Uterus (tissue), 3 donors: ENCODE measurements at regions not wholly inside any gene's neighbourhood (a gene's known extent, or its start where the extent isn't known, plus 50 kb on each side); places are given as distances from the start of the nearest gene placed in this dataset.

Experiments used
- DNase-seq, 2 donors: peaks; one replicate each; pipeline ENCODE4 v3.0.0-alpha.2; 2019 to 2020
- H3K27ac ChIP-seq, 2 donors: fragments of 200-600 bp; sonication (generic); 1 replicate in 1 of 2; 2 replicates in 1 of 2; pipeline ENCODE4 v1.5.1; 2016 to 2018
- H3K27me3 ChIP-seq, 2 donors: fragments of 200-600 bp; sonication (generic); one replicate each; pipeline ENCODE4 v1.5.1; 2018 to 2019; ENCODE audit warnings: control low read depth in 1 of 2
- H3K36me3 ChIP-seq, 2 donors: fragments of 200-600 bp; sonication (generic); one replicate each; pipeline ENCODE4 v1.5.1; 2019; ENCODE audit warnings: control low read depth in 1 of 2
- H3K4me1 ChIP-seq, 2 donors: fragments of 200-600 bp; sonication (generic); one replicate each; pipeline ENCODE4 v1.5.1; 2018 to 2019; ENCODE audit warnings: control low read depth in 1 of 2
- H3K4me3 ChIP-seq, 2 donors: fragments of 200-600 bp; sonication (generic); 1 replicate in 1 of 2; 2 replicates in 1 of 2; pipeline ENCODE4 v1.5.1; 2018 to 2019; ENCODE audit warnings: mild to moderate bottlenecking in 1 of 2
- H3K9me3 ChIP-seq, 2 donors: fragments of 200-600 bp; sonication (generic); one replicate each; pipeline ENCODE4 v1.5.1; 2019; ENCODE audit warnings: control low read depth in 1 of 2
- POLR2A ChIP-seq, 2 donors: fragments of 450-650 bp; IDR thresholded peaks; one replicate each; pipeline ENCODE4 v1.6.1; 2016; ENCODE audit warnings: antibody characterized with exemption in 2 of 2, mild to moderate bottlenecking in 1 of 2, moderate library complexity in 1 of 2
- intact Hi-C: fragments of 100-400 bp; cut with DNase I; formaldehyde crosslinking; loops from one replicate; pipeline ENCODE4 v1.15.1; 2023; ENCODE audit warnings: low total_unique reads
- TF ChIP-seq, protein P1 (sequence below), 4 experiments: fragments of 200-600 bp in 2 of 4; fragments of 450-650 bp in 2 of 4; sonication (generic) in 2 of 4; IDR thresholded peaks; one replicate each; pipeline ENCODE4 v1.5.1; 2016 to 2019; ENCODE audit warnings: antibody characterized with exemption in 4 of 4, mild to moderate bottlenecking in 2 of 4, moderate library complexity in 1 of 4
- donor health status: DM: yes; HTN: yes; CAD: no.

DNA sequence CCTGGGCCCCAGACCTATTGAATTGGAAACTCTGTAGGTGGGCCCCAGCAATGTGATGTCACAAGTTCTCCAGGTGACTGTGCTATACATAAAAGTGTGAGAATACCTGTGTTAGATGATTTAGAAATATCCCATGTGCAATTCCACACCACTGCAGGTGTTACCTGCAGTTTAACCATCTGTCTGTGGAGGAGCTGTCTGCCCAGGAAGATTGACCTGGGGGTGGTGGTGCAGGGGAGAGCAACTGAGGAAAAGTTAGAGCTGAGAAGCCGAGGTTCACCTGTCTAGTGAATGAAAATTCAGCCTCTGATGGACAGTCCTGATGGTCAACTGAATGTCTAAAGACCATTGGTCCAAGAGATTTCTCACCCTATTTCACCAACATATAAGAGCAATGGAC is 132.2 kb upstream of the SLC24A5 start:
- TF ChIP-seq POLR2A (IDR thresholded peaks at IDR 0.05), result no peak
- TF ChIP-seq, protein P1, sequence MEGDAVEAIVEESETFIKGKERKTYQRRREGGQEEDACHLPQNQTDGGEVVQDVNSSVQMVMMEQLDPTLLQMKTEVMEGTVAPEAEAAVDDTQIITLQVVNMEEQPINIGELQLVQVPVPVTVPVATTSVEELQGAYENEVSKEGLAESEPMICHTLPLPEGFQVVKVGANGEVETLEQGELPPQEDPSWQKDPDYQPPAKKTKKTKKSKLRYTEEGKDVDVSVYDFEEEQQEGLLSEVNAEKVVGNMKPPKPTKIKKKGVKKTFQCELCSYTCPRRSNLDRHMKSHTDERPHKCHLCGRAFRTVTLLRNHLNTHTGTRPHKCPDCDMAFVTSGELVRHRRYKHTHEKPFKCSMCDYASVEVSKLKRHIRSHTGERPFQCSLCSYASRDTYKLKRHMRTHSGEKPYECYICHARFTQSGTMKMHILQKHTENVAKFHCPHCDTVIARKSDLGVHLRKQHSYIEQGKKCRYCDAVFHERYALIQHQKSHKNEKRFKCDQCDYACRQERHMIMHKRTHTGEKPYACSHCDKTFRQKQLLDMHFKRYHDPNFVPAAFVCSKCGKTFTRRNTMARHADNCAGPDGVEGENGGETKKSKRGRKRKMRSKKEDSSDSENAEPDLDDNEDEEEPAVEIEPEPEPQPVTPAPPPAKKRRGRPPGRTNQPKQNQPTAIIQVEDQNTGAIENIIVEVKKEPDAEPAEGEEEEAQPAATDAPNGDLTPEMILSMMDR (IDR thresholded peaks at IDR 0.05), result no peak
- no peaks in the 10 kb centered on the region for H3K27me3 ChIP-seq
- no peak for DNase-seq
- intact Hi-C loops, result no loop called here
- no peak overlapping the region for H3K4me3 ChIP-seq
- H3K36me3 ChIP-seq, result no peaks in the 10 kb centered on the region
- no peaks in the 10 kb centered on the region for H3K4me1 ChIP-seq
- H3K9me3 ChIP-seq, result no peaks in the 10 kb centered on the region
- no peak overlapping the region for H3K27ac ChIP-seq

DNA sequence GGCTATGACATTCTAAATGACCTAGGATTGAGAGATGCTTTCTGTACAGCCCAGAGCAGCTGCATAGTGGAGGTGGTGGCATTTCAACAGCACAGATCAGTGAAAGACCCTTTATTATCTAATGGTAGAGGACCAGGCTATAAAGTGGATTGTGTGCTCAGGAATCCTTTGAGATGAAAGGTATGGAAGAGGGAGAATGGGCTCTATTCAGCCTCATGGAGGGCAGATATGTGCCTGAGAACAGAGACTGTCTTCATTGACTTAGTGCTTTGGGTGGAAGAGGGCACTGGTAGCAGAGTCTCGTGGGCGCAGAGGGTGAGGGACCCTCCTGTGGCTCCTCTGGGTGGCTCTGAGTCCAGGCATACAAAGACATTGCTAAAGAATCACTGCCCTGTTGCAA is 130.0 kb upstream of the SLC24A5 start:
- Histone ChIP-seq H3K36me3 (no peaks in the 10 kb centered on the region), H3K9me3 (no peaks in the 10 kb centered on the region), H3K4me1 (no peaks in the 10 kb centered on the region), H3K27ac (no peak overlapping the region), H3K27me3 (no peaks in the 10 kb centered on the region), H3K4me3 (no peak overlapping the region)
- no peak for TF ChIP-seq POLR2A (IDR thresholded peaks at IDR 0.05)
- TF ChIP-seq, protein P1 (IDR thresholded peaks at IDR 0.05), result no peak
- intact Hi-C loops, result no loop called here
- no peak for DNase-seq

DNA sequence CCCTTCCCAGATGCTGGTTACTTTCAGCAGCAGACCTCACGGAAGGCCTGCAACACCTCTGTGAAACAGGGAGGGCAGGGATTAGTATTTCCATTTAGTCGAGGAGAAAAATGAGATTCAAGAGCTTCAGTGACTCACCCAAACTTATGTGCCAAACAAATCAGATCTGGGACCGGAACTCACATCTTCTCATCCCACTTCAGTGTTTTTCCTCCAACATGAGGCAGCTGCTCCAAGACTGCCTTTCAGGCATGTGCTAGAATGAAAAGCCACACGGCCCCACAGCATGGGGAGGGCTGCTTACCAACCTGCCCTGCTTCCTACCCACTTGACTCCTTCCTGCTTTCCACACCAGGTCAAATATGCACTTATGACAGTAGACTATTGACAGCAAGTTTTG is 129.4 kb upstream of the SLC24A5 start:
- no peaks in the 10 kb centered on the region for H3K4me1 ChIP-seq
- H3K27ac ChIP-seq, result no peak overlapping the region
- H3K27me3 ChIP-seq, result no peaks in the 10 kb centered on the region
- no peak for DNase-seq
- H3K9me3 ChIP-seq, result no peaks in the 10 kb centered on the region
- H3K4me3 ChIP-seq, result no peak overlapping the region
- H3K36me3 ChIP-seq, result no peaks in the 10 kb centered on the region
- TF ChIP-seq, protein P1 (IDR thresholded peaks at IDR 0.05), result no peak
- no peak for TF ChIP-seq POLR2A (IDR thresholded peaks at IDR 0.05)
- intact Hi-C loops, result no loop called here

DNA sequence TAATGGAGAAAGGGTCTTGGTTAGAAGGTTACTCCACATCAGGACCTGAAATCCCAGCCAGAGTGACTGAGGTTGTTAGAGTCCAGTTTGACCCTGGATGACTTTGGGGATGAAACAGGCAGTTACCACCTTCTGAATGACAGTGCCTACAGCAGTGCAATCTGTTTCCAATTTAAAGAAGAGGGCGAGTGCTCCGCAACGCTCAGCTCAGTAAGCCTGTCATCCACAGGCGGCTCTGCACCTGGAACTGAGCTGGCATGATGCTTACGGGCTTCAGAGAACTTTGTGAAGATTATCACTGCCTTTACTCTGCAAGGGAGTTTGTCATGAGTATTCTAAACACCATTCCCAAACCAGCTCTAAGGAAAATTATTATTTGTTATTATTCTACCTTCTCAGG is 127.7 kb upstream of the SLC24A5 start:
- Histone ChIP-seq H3K9me3 (no peaks in the 10 kb centered on the region), H3K36me3 (no peaks in the 10 kb centered on the region), H3K27ac (no peak overlapping the region), H3K27me3 (no peaks in the 10 kb centered on the region), H3K4me3 (no peak overlapping the region), H3K4me1 (no peaks in the 10 kb centered on the region)
- intact Hi-C loops, result no loop called here
- TF ChIP-seq, protein P1 (IDR thresholded peaks at IDR 0.05), result no peak
- no peak for TF ChIP-seq POLR2A (IDR thresholded peaks at IDR 0.05)
- DNase-seq, result no peak

DNA sequence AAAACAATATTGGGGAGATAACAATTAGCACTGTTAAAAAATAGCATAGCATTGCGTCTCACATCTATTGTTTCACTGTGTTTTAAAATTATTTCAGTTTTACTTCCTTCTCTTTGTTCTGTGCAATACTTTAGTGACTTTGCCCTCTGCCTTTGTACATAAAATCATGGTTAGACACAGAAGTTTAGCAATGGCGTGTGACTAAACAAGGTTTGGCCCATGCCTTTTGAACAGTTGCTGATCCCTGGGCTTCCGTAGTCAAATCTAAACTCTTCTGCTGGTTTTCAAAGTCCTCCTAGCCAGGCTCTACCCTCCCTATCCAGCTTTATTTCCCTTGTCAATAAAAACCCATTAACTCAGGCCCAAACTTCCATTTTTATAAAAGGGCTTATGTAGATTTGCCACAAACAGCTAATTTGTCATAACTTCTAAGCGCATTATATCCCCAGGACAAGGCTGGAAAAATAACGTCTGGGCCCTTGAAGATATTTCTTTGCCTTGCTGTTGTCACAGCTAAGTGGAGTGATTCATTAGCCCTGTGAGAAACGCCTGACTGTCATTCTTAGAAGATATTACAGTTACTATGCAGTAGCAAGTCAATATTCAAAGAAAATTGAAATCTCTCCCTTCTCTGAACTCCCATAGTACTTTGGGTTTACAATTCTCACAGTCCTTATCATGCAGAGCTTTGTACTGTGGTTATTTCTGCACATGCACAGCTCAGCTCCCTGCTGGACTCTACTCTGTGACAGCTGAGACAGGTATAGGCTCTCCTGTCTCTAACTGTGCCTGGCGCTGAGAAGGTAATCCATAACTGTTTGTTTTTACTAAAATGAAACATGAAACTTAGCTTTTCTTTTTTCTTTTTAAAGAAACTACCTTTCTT is 123.4 kb upstream of the SLC24A5 start:
- no peak overlapping the region for H3K4me3 ChIP-seq
- intact Hi-C loops, result no loop called here
- DNase-seq, result no peak
- H3K36me3 ChIP-seq, result no peaks in the 10 kb centered on the region
- H3K4me1 ChIP-seq, result no peaks in the 10 kb centered on the region
- TF ChIP-seq, protein P1 (IDR thresholded peaks at IDR 0.05), result no peak
- no peak for TF ChIP-seq POLR2A (IDR thresholded peaks at IDR 0.05)
- no peaks in the 10 kb centered on the region for H3K27me3 ChIP-seq
- no peak overlapping the region for H3K27ac ChIP-seq
- H3K9me3 ChIP-seq, result no peaks in the 10 kb centered on the region
